GM21360 (cell line): ENCODE measurements at regions not wholly inside any gene's neighbourhood (a gene's known extent, or its start where the extent isn't known, plus 50 kb on each side); places are given as distances from the start of the nearest gene placed in this dataset.
"Not testable (repeated sequence)": the region's sequence is repeated elsewhere in the genome, so short reads cannot be mapped to it uniquely, and the experiment has no call there.

Source experiments
- ATAC-seq: cut with Tn5 transposase; IDR thresholded peaks from one replicate; pipeline ENCODE4 v1.9.1; 2021; ENCODE audit warnings: mild to moderate bottlenecking, moderate library complexity; ENCODE audit not compliant: unreplicated experiment

DNA sequence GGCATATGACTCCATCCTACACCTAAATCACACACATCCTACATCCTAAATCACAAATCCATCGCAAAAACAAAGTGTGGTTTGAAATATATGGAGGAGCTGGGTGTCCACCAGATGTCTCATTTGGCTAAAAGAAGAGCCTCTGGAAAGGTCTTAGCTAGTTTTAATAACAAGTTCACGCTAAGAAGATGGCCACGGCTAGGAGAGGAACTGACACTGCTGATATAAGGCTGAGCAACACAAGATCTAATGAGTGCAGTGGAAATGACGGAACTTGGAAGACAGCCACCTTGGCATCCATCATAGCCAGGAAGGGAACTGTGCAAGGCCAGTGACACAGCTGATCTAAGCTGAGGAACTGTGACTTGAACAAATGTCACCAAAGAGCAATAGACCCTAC is 60.0 kb upstream of the AGAP1 start:
- ATAC-seq, result no peak

DNA sequence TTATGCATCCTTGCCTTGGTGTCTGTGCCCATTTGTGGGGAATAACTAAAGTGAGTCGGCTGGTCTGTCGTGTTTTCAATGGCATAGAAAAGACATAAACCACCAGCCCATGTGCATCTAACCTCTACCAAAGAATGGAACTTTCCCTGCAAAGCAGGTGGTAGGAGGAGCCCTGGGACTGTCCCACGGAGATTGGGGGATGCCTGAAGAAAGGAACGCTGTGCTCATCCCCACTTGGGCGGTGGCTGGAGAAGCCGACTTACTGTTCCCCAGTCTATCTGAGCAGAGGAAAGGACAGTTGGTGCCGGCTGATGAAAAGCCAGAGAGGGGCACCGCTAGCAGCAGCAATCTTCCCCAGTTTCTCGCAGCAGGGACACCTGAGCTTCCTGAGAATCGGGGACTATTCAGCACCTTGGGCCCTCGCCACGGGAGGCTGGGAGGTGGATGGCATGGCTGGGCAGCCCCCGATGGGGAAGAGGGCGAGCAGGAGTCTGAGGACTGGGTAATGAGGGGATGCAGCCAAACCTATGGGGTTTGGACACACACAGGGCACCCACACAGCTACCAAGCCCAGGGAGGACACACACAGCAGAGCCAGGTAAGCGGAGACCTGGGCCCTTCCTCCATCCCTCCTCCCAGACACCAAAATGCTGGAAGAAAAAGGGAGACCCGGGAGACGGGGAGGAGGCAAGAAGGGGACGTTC is 53.7 kb upstream of the AGAP1 start:
- ATAC-seq, result no peak

DNA sequence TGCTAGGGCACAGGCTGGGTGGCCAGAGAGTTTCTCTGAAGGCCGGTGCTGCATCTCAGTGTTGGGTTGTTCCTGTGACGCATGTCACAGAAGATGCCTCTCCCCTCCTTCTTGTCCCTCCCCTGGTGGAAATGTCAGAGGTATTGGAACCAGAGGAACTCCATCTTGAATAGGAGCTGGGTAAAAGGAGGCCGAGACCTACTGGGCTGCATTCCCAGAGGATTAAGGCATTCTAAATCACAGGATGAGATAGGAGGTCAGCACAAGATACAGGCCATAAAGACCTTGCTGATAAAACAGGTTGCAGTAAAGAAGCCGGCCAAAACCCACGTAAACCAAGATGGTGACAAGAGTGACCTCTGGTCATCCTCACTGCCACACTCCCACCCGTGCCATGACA is 50.3 kb upstream of the AGAP1 start:
- not testable (repeated sequence) for ATAC-seq
